ENCODE measurements at regions not wholly inside any gene's neighbourhood (a gene's known extent, or its start where the extent isn't known, plus 50 kb on each side); places are given as distances from the start of the nearest gene placed in this dataset. TPM values are rescaled to one million over a fixed set of nuclear protein-coding genes. Genes with fewer than 3 reads are reported as not detected.

DNA sequence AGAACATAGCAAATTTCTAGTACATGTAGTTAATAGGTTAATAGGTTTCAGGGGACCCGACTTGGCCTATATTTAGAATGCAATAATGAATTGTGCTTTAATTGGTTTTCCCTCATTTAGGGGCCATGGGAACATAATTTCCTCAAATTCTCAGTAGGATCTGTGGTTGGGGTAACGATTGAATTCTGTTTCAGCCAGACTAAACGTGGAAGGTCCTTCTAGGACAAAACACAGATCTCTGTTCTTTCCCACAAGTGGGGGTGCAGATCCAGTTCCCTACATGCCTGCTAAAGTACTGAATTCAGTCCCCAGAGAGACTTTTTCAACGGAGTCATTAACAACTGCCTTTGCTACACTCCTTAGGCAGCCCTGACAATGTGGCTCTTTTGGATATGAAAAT lies 50.7 kb upstream of the AGBL1 start:
- no peak for DNase-seq
- Histone ChIP-seq H3K9me3 (no peaks in the 10 kb centered on the region), H3K27me3 (no peaks in the 10 kb centered on the region), H3K4me1 (no peaks in the 10 kb centered on the region), H3K36me3 (no peaks in the 10 kb centered on the region), H3K4me3 (no peak overlapping the region), H3K27ac (no peak overlapping the region)
- intact Hi-C loops (cut with DNase I; ENCODE audit: low total_unique reads) = no loop called here
- TF ChIP-seq CTCF (IDR thresholded peaks at IDR 0.05) (no peak), POLR2A (IDR thresholded peaks at IDR 0.05) (no peak)

Small RNA genes in the stretch of these regions (small RNA-seq; reads per million reads assigned to genes)
- not detected for gene AC104229.1

Measured in uterus (tissue), 3 donors.